DMS153 (cell line): ENCODE measurements at regions not wholly inside any gene's neighbourhood (a gene's known extent, or its start where the extent isn't known, plus 50 kb on each side); places are given as distances from the start of the nearest gene placed in this dataset.
"Not testable (repeated sequence)": the region's sequence is repeated elsewhere in the genome, so short reads cannot be mapped to it uniquely, and the experiment has no call there.

Experiments
- DNase-seq: peaks from one replicate; lab custom pipeline; 2025; lab: John Stamatoyannopoulos, UW

DNA sequence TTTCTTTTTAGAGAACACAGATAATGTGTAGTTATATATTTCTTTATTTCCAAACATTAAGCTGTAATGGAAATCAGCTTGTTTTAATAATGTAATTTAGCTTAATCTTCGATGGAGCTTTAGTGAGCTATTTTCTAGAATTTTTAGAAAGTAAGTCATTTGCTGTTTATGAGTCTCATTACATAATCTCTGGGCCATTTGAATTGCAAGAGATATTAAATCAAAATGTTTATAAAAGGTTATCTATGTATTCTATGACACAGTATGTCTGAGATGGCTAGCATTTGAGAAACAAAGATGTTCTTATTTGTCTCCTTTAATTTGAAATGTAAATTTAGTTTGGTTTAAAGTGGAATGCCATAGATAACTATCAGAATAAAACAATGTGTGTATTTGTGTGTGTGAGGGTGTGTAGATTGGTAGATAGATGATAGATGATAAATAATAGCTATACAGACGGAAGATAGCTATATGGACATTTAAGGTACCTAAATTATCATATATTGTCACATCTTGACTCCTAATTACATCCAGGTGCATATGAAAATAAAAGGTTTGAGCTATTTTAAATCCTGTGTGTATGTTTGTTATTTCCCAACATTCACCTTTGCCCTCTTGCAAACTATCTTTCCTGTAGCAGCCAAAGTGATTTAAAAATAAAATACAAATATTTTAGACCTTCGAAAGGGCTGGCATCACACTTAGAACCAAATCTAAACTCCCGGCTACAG, 478.0 kb upstream of the KLF6 start:
- no peak for DNase-seq

DNA sequence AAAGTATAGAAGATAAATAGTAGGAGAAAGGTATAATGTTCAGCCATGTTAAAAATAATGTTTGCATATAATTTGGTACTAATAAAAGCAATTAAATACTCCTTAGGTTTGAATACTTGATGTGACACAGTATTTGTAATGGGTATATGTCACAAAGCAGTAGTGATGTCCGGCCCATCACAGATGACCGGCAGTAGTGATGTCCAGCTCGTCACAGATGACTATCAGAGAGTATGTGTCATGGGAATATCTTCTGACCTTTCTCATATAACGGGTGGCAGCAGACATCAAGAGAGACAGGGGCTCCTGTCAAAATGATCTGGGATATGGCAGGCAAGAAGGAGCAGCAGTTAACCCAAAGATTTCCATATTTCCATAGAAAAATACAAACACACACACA, 477.4 kb upstream of the KLF6 start:
- DNase-seq, result no peak

- no peak for DNase-seq
These were observed 475.6 kb upstream of the KLF6 start for GRCh38 chr10:4260483-4261124.

- no peak for DNase-seq
These were observed 473.0 kb upstream of the KLF6 start for GRCh38 chr10:4257939-4258465.

DNA sequence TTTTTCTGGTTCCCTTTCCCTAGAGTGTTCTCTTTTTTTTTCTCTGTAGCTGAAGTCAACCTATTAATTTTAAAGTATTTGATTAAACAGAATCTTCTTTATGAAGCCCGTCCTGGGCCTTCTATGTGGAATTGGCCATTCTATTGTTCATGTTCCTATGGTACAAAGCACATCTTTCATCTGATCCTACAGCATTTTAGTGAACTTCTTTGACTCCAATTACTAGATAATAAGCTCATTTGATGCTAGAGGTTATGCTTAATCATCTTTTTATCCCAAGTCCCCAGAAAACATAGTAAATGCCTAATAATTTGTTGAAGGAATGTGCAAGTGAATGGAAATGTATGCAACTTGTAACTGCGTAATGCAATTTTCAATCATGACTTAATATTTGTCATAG, 472.0 kb upstream of the KLF6 start:
- no peak for DNase-seq

- DNase-seq, result no peak
These were observed 470.7 kb upstream of the KLF6 start for GRCh38 chr10:4255751-4256150.

- no peak for DNase-seq
These were observed 469.3 kb upstream of the KLF6 start for GRCh38 chr10:4254101-4254994.

DNA sequence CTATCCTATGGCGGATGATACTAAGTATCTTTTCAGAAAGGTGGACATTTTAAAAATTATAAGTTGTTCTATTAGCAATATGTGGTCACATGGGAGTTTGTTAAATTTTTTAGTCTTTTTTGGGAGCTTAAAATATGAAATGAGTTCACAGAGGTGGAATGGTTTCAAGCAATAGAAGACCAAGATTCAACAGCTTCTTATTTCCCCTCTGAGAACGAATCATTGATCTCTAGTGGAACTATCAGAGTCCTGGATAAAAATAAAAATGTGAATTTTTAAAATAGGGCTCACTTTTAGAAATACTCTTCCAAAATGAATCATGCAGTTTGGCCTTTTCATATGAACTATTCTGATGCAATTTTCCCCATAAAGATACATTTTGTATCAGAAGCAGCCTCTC, 467.7 kb upstream of the KLF6 start:
- DNase-seq, result no peak

GRCh38 chr10:4250587-4250887, 465.5 kb upstream of the KLF6 start:
- no peak for DNase-seq

DNA sequence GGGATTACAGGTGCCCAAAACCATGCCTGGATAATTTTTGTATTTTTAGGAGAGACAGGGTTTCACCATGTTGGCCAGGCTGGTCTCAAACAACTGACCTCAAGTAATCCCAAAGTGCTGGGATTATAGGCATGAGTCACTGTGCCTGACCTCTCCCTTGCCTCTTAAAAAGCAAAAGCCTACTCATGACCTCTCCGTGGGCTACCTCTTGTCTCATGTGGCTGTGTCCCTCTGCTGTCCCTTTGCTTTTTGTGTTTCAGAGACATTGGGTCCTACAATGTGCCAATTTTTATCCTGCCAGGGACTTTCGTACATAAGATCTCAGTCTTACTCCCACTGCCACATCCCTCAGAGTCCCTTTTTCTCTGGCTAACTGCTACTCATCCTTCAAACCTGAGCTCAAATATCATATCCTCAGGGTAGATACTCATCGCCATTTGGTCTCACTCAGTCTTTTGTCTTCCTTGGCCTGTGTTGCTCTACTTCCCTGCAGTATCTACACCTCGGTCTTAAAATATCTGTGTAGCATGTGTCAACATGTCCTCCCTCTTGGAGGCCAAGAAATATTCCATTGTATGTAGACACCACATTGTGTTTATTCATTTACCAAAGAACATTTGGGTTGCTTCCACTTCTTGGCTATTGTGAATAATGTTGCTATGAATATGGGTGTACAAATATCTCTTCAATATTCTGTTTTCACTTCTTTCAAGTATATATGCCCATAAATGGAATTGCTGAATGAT, 465.0 kb upstream of the KLF6 start:
- DNase-seq, result no peak

GRCh38 chr10:4247379-4247778, 462.4 kb upstream of the KLF6 start:
- no peak for DNase-seq

DNA sequence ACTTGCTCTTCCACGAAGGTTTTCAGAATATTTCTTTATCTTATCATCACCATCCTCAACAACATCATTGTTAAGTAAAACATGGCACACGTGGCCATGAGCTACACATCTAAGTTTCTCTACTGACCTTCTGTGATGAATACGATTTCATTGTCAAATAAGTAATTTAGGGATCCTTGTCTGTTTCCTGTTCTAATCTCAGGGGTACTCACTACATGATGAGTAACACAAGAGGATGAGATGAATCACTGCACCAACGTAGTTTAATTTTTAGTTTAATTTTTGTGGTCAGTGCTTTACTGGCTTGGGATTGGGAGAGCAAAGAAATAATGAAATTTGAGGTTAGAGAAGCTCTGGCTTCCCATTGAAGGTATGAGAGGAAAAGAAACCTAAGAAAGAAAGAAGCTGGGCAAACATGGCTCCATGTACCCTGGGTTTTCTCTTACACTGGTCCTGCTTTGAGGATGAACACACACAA, 461.9 kb upstream of the KLF6 start:
- no peak for DNase-seq

DNA sequence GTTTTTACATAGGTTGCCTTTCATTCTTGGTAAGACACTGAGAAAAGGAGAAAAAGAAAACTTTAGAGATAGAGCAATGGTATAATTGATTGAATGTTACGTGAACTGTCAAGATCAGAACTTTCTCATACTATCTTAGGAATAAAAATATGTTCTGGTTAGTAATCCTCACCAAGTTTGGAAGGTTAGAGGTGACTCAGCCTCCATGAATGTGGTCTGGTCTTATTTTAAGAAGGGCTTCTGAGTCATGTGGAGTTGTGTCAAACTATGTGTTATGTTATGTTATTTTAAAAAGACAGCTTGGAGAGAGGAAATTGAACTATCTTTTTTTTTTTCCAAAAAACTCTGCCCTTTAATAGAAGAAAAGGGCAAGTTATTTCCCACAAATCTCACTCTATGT, 458.6 kb upstream of the KLF6 start:
- DNase-seq, result no peak

GRCh38 chr10:4243169-4243568, 458.2 kb upstream of the KLF6 start:
- DNase-seq, result no peak

DNA sequence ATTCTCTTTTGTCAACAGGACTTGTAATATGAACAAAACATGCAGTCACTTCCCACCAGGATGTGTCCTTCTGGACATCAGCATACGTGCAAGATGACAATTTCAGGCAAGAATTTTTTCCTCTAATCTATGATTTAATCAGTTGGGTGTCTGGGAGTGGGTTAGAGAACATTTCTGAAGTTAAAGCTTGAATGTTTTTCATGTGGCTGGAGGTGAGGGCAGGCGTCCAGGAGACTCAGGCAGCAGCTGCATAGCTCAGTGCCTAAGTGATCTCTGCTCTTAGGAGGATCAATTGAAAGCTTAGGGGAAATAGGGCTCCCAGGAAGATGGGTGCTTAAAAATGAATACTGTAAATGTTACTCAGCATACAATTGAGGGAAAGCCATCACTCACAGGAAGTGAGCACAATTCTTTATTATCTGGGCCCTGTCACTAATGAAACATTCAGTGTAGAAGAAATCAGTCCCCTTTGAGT, 457.6 kb upstream of the KLF6 start:
- no peak for DNase-seq

GRCh38 chr10:4241724-4242345, 456.8 kb upstream of the KLF6 start:
- DNase-seq, result no peak

DNA sequence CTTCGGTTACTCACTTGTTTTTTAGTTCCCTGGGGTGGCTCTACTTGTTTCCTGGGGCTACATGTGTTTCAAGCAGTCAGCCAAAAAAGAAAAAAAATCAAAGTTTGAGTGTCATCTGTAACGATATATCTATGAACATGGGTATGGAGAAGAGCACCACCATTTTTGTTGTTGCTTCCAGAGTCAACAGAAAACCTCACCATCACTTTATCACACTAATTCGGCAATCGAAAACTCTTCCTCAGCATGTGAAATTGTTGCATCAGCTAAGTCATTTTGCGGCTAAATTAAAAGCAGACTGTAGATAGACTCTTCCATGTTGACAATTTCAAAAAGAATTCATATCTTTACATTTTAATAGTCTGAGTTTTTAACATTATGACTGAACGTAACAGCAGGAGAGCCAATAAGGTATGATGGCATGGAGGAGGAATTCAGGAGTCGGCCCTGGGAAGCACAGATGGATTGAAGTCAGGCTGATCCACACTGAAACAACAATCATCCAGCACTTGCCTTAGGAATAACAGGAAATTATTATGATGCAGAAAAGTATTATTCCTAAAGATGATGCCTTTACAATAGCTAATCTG, 455.7 kb upstream of the KLF6 start:
- DNase-seq, result no peak

GRCh38 chr10:4239186-4239585, 454.2 kb upstream of the KLF6 start:
- DNase-seq, result no peak

DNA sequence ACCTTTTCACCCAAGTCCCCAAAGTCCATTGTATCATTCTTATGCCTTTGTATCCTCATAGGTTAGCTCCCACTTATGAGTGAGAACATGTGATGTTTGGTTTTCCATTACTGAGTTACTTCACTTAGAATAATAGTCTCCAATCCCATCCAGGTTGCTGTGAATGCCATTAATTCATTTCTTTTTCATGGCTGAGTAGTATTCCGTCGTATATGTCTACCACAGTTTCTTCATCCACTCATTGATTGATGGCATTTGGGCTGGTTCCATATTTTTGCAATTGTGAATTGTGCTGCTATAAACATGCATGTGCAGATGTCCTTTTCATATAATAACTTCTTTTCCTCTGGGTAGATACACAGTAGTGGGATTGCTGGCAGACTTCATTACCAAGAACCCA, 451.9 kb upstream of the KLF6 start:
- not testable (repeated sequence) for DNase-seq

- DNase-seq, result no peak
These were observed 449.7 kb upstream of the KLF6 start for GRCh38 chr10:4234661-4235060.

DNA sequence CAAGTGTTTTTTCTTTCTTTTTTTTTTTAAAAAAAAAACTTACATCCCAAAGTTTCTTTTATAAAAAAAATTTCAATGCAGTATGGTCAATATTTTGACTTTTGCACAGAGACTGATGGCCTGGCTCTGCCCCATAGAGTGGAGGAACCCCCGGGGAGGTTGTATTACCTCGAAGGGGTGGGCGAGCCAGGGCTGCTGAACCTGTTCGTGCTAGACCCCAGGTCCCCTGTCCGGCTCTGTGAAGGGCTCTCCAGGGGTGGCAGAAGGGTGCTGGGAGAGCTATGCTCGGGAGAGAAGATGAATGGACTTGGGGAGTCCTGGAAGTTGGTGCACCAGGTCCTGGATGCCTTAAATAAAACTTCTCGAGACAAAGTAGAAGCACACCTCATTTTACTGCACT, 446.4 kb upstream of the KLF6 start:
- no peak for DNase-seq
